ENCODE measurements at regions not wholly inside any gene's neighbourhood (a gene's known extent, or its start where the extent isn't known, plus 50 kb on each side); places are given as distances from the start of the nearest gene placed in this dataset.

DNA sequence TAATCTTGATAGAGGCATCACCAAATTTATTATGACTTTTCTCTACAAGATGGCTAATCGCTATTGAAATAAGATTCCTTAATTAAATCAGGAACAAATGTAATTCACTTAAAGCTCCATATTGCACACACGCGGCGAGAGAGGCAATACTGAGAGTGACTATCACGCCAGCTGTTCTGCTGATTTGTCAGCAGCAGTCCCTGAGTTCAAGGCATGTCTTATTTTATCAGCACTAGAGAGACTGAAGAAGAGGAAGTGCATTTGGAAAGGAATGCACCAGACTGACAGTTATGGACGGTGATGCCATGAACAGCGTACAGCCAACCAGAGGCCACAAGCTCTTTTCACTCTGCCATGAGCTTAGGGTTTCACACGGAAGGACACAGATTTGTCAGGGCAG lies 83.6 kb upstream of the SLCO3A1 start:
- DNase-seq: no peak

DNA sequence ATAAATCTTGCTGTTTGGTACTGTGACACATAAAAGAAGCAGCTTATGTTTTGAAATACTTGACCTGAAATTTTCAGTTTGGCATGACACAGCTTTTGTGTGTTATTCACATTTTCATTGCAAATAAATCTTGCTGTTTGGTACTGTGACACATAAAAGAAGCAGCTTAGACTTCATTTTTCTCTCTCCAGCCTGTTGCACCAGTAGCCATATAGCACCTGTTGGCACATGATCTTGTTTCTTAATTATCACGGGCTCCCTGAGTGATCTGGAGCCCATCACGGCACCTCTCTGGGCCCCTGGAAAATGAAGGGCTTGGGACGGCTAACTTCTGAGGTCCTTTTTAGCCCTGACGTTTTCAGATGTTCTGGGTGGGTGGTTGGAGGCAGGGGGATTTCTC lies 77.4 kb upstream of the SLCO3A1 start:
- DNase-seq: no peak

DNA sequence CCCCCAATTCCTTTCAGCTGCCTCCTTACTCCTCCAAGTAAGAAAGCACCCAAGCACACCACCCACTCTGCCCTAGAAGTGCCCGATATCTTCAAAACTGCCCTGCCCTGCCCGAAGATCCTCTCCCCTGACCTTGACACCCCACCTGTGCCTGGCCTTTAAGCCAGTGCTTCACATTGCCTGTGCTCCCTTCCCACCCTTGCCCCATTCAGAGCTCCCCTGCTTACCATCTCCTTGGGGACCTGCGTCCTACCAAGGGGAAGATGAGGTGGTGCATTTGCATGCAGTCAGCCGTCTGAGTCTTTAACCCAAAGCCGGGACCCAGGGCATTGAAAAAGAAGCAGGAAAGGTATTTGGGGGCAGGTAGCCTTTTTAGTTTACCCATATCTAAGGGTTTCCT lies 73.5 kb upstream of the SLCO3A1 start:
- DNase-seq: no peak

DNA sequence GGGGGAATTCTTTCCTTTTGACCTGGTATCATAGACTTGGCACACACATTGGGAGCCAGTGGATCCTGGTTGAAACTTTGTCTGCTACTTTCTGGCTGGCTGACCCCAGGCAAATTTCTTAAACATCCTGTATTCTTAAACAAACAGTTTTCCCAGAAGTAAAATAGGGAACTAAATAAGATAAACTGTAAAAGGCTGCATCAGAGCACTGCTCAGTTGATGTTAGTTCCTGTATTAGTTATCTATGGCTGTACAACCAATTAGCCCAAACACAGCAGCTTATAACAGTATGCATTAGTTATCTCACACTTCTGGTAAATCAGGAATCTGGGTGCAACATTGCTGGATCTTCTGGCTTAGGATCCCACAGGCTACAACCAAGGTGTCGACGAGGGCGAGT lies 73.1 kb upstream of the SLCO3A1 start:
- DNase-seq: no peak

DNA sequence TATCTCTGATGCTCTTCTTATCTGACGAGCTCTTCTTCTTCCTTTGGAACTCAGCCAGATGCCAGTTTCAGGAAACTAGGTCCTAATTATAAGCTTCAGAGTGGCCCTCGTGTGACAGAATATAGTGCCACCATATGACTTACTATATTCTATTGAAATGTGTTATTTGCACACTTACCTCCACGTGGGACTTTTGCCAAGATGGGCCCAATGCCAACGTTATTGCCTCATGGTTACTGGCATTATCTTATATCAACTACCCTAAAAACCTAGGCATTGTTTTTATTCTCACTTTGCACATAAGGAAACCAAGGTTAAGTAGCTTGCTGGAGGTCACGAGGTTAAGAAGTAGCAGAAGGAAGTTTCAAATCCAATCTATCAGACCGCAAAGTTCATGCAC lies 71.3 kb upstream of the SLCO3A1 start:
- no peak for DNase-seq

DNA sequence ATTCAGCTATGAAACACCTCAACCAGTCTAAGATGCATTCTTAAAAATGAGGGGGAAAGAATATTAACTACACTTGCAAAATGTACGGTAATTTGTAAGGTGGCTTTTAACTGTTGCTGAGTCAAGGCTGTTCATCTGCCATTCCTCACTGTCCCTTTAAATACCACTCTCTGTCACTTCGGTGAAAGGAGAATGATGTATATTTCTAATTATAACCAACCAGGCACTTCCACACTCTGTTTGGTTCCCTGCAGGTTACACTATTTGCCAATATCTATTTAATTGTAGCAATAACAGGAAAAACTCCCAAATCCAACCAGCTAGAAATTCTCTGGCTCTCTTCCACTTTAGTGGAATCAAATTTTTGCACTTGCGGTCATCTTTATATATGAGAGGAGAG lies 70.5 kb upstream of the SLCO3A1 start:
- DNase-seq: no peak

DNA sequence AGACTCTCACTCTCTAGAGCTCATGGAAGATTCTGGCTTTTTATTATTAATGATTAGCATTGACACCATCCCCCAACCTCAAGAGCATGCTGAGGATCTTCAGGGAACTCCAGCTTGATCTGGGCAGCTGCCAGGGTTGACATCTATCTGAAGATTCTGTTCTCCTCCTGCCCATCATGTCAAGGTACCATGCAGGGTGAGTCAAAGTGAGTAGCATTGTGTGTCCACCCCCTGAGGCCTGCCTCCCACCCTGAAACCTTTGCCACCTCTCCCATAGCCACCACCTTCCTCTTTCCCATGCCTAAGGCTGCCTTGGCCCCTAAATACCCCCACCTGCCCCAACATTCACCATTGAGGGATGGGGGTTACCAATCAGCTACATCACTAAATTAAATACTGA lies 70.1 kb upstream of the SLCO3A1 start:
- no peak for DNase-seq

DNA sequence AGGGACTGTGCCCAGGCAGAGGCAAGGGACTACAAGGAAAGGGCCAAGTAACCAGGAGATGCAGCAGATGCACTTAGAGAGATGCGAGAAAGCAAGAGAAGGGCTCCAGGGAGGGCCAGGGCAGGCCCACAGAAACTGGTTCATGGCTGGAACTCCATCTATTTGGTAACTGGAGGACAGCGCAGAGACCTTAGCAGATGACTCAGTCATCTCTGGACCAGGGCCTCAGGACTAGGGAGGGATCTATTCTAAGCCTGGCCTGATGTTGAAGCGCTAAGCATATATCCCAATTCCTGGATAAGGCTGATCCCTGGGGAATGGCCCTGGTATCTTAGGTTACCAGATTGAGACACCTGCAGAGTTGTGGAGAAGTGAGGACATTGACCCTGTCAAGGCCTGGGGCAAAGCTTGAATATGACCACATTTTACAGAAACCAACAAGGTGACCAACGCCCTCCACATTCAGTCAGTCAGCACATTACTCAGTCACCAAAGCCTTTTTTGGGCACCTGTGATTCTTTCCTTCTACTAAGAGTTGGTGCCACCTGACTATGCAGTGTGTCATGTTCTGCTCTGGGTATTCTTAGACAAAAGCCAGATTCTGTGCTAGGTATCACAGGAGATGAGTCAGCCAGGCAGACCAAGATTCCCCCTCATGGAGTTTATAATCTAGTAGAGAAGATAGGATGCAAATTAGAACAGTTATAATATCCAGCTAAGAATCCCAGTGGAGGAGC lies 68.4 kb upstream of the SLCO3A1 start:
- no peak for DNase-seq

DNA sequence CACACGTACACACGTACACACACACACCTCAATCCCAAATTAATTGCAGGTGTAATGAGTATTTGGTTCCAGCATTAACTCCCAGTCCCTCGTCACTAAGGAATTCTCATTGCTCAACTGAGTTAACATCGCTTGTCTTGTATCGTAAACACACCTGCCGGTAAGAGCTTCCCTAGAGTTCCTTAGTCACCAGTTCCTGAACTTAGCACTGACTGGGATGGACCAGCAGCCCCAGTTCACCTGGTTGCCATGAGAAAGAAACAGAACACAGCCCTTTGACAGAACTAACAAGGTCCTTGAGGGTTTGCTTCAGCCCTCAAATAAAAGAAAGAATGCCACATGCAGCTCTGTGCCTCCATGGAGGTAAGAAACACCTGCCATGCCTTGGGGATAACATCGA lies 66.3 kb upstream of the SLCO3A1 start:
- DNase-seq: no peak

DNA sequence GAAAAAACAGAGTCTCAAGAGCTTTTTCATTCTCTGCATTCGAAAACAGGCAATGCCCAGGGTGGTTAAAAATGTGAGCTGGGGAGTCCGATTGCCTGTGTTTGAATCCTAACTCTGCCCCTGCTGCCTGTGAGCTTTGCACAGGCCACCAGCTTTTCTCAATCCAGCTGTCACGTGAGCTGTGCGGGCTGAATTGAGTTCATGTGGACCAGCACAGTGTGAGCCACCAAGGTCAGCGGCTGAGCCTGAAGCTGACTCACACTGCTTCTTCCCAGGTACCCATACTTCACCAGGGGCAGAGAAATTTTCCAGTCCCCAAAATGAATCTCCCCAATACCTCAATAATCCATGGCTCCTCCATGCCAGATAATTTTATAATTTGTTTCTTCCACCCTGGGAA lies 64.4 kb upstream of the SLCO3A1 start:
- no peak for DNase-seq

DNA sequence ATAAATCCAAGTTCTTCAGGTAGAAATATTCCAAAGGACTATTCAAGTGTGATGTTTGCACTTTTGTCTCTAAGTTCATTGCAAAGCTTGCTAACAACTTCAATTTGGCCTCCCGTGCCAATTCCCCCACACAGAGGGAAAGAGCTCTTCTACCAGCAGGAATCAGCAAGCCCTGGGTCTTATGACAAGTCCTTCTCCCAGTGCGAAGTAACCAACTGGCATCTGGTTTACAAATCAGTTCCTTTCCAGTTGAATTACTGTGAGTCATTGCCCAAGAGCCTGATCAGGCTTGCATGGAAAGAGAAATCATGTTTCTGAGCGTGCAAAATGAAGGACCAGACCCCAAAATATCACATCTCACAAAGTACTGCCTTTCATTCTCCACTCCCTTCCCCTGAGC lies 62.7 kb upstream of the SLCO3A1 start:
- DNase-seq: no peak

DNA sequence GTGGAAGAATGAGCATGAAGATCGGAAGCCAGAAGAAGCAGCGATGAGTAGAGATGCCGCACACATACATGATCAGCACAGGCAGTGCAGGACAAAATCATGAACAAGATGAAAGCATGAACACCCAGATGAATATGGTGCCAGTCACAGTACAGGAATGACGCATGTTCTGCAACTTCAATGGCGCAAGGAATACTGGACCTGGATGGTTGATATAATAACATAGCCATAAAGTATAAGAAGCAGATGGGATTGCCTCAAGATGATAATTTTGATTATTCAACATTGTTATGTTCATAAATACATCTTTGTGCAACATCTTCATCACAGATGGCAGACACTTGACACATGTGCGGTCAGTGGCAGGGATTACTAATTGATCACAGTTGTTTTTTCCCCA lies 59.7 kb upstream of the SLCO3A1 start:
- no peak for DNase-seq

DNA sequence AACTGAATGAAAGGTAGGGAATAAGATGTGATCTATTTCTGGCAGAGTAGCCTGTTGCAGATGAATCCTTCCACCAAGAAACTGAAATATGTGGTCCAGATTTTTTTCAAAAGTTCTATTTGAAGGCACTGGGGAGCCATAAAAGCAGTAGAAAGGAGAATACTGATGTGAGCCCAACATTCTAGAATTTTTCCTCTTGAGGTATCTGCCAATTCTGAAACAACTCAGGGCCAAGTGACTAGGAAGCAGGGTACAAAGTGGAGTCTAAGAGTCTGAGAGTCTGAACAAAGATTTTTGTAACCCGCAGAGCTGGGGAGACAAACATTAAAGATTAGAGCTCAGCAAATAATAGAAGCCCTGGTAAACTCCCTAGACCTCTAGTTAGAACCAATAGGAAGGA lies 58.3 kb upstream of the SLCO3A1 start:
- DNase-seq: no peak

DNA sequence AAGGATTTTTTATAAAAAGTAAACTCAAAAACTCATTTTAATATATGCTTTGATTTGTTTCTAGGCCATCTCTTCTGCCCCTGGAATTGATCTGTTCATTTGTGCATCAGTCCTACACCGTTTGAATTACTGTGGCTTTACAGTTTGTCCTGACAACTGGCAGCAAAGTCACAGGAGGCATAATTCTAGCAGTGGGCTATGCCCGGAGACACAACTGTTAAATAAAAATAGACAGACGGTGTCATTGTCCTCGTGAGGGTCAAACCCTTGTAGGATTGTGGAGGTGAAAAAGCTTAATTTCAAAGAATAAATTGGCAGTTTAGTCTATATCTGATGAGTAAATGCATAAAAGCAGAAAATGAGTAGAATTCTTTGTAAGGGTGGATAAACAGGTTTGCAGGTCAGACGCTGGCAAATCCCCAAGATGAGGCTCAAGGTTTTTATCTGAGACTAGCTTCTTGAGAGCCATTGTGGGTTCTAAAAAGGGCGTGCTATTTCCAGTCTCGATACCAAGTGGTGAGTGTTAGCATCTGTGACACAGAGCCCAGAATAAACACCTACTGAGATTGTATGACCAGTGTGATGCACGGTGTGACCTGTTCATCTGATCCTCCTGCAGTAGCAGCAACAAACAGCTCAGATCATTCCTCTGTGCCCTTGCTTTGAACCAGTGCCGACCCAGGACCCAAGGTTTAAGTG lies 51.5 kb upstream of the SLCO3A1 start:
- DNase-seq: no peak

DNA sequence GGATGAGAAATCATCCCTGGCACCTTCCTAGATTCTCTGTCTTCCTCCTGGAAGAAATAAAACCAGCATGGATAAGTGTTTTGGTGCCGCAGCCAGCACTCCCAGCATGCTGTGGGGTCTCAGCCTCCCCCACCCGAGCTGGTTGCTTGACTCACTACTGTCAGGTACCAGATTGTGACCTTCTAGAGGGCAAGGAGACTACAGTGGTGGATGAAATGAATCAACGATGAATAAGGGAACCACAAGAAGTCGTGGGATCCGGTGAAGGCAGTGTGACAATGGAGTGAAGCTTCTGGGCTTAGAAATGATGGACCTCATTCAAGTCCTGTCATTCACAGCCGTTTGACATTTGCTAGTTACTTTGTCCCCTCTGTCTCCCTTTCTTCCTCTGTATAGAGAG lies 50.2 kb upstream of the SLCO3A1 start:
- DNase-seq: no peak

Data from activated T-cell treated with anti-CD3 and anti-CD28 coated beads for 4 hours (primary cell).